ENCODE measurements at regions not wholly inside any gene's neighbourhood (a gene's known extent, or its start where the extent isn't known, plus 50 kb on each side); places are given as distances from the start of the nearest gene placed in this dataset.

- TF ChIP-seq, protein P1, sequence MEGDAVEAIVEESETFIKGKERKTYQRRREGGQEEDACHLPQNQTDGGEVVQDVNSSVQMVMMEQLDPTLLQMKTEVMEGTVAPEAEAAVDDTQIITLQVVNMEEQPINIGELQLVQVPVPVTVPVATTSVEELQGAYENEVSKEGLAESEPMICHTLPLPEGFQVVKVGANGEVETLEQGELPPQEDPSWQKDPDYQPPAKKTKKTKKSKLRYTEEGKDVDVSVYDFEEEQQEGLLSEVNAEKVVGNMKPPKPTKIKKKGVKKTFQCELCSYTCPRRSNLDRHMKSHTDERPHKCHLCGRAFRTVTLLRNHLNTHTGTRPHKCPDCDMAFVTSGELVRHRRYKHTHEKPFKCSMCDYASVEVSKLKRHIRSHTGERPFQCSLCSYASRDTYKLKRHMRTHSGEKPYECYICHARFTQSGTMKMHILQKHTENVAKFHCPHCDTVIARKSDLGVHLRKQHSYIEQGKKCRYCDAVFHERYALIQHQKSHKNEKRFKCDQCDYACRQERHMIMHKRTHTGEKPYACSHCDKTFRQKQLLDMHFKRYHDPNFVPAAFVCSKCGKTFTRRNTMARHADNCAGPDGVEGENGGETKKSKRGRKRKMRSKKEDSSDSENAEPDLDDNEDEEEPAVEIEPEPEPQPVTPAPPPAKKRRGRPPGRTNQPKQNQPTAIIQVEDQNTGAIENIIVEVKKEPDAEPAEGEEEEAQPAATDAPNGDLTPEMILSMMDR (IDR thresholded peaks at IDR 0.05), result no peak
- TF ChIP-seq EZH2phosphoT487 (IDR thresholded peaks at IDR 0.05), result no peak
- TF ChIP-seq EZH2 (IDR thresholded peaks at IDR 0.05), result no peak
Measured at GRCh38 chr5:125587631-125588030, 835.6 kb upstream of the GRAMD2B start.
